ENCODE measurements at regions not wholly inside any gene's neighbourhood (a gene's known extent, or its start where the extent isn't known, plus 50 kb on each side); places are given as distances from the start of the nearest gene placed in this dataset.

GRCh38 chr6:98212468-98212867 lies 621.9 kb upstream of the POU3F2 start:
- DNase-seq, result no peak

- DNase-seq, result no peak
Observed at GRCh38 chr6:98215531-98215930, 618.8 kb upstream of the POU3F2 start.

GRCh38 chr6:98230250-98230649 lies 604.1 kb upstream of the POU3F2 start:
- DNase-seq, result no peak

GRCh38 chr6:98239057-98239456 lies 595.3 kb upstream of the POU3F2 start:
- DNase-seq, result no peak

GRCh38 chr6:98241630-98242029 lies 592.7 kb upstream of the POU3F2 start:
- DNase-seq, result no peak

GRCh38 chr6:98254624-98255023 lies 579.8 kb upstream of the POU3F2 start:
- DNase-seq, result no peak

- no peak for DNase-seq
Observed at GRCh38 chr6:98260382-98260781, 574.0 kb upstream of the POU3F2 start.

- no peak for DNase-seq
Observed at GRCh38 chr6:98272060-98272459, 562.3 kb upstream of the POU3F2 start.

- DNase-seq, result no peak
Observed at GRCh38 chr6:98274691-98275090, 559.7 kb upstream of the POU3F2 start.

GRCh38 chr6:98280492-98280891 lies 553.9 kb upstream of the POU3F2 start:
- no peak for DNase-seq

- DNase-seq, result no peak
Observed at GRCh38 chr6:98286620-98287019, 547.8 kb upstream of the POU3F2 start.

GRCh38 chr6:98287876-98288275 lies 546.5 kb upstream of the POU3F2 start:
- DNase-seq, result no peak

GRCh38 chr6:98292810-98293209 lies 541.6 kb upstream of the POU3F2 start:
- DNase-seq, result no peak

GRCh38 chr6:98295515-98296175 lies 538.7 kb upstream of the POU3F2 start:
- DNase-seq, result no peak

- no peak for DNase-seq
Observed at GRCh38 chr6:98308564-98308963, 525.8 kb upstream of the POU3F2 start.

GRCh38 chr6:98310443-98310842 lies 523.9 kb upstream of the POU3F2 start:
- DNase-seq, result no peak

- no peak for DNase-seq
Observed at GRCh38 chr6:98323605-98324004, 510.8 kb upstream of the POU3F2 start.

GRCh38 chr6:98324446-98324845 lies 509.9 kb upstream of the POU3F2 start:
- DNase-seq, result no peak

- DNase-seq, result no peak
Observed at GRCh38 chr6:98325366-98325765, 509.0 kb upstream of the POU3F2 start.

- DNase-seq, result no peak
Observed at GRCh38 chr6:98333273-98333672, 501.1 kb upstream of the POU3F2 start.

GRCh38 chr6:98335594-98335993 lies 498.8 kb upstream of the POU3F2 start:
- DNase-seq, result no peak

- no peak for DNase-seq
Observed at GRCh38 chr6:98339506-98339905, 494.9 kb upstream of the POU3F2 start.

- no peak for DNase-seq
Observed at GRCh38 chr6:98343004-98343403, 491.4 kb upstream of the POU3F2 start.

- no peak for DNase-seq
Observed at GRCh38 chr6:98343797-98344196, 490.6 kb upstream of the POU3F2 start.

GRCh38 chr6:98352348-98352747 lies 482.0 kb upstream of the POU3F2 start:
- no peak for DNase-seq

GRCh38 chr6:98358173-98358572 lies 476.2 kb upstream of the POU3F2 start:
- no peak for DNase-seq
